ENCODE measurements at regions not wholly inside any gene's neighbourhood (a gene's known extent, or its start where the extent isn't known, plus 50 kb on each side); places are given as distances from the start of the nearest gene placed in this dataset.

- H3K27me3 ChIP-seq (ENCODE audit: control insufficient read depth, insufficient read depth, low read length), result no peaks in the 10 kb centered on the region
- H3K4me1 ChIP-seq (ENCODE audit: control insufficient read depth, insufficient read depth, low read length), result peaks cover 3% of the 10 kb centered on the region; the same call in 1 of the 2 replicates
- no peak overlapping the region for H3K27ac ChIP-seq (ENCODE audit: low read length)
- no CpG with 5 or more reads among the region's 5 CpGs for WGBS (ENCODE audit: insufficient coverage, insufficient read length)
- H3K4me3 ChIP-seq (ENCODE audit: low read length), result no peak overlapping the region
- DNase-seq (ENCODE audit: low read depth, low spot score), result no peak
- no peaks in the 10 kb centered on the region for H3K36me3 ChIP-seq (ENCODE audit: control insufficient read depth, insufficient read depth, low read length)
- H3K9me3 ChIP-seq (ENCODE audit: control insufficient read depth, insufficient read depth, low read length), result no peaks in the 10 kb centered on the region
Observed at GRCh38 chr17:14919094-14919493, 346.0 kb downstream of the PMP22 start.

GRCh38 chr17:14918540-14918939 lies 346.6 kb downstream of the PMP22 start:
- peaks cover 3% of the 10 kb centered on the region; the same call in 1 of the 2 replicates for H3K4me1 ChIP-seq (ENCODE audit: control insufficient read depth, insufficient read depth, low read length)
- DNase-seq (ENCODE audit: low read depth, low spot score), result no peak
- H3K4me3 ChIP-seq (ENCODE audit: low read length), result no peak overlapping the region
- H3K27me3 ChIP-seq (ENCODE audit: control insufficient read depth, insufficient read depth, low read length), result no peaks in the 10 kb centered on the region
- no peak overlapping the region for H3K27ac ChIP-seq (ENCODE audit: low read length)
- WGBS (ENCODE audit: insufficient coverage, insufficient read length), result no CpG with 5 or more reads among the region's 4 CpGs
- H3K36me3 ChIP-seq (ENCODE audit: control insufficient read depth, insufficient read depth, low read length), result no peaks in the 10 kb centered on the region
- H3K9me3 ChIP-seq (ENCODE audit: control insufficient read depth, insufficient read depth, low read length), result no peaks in the 10 kb centered on the region

DNA sequence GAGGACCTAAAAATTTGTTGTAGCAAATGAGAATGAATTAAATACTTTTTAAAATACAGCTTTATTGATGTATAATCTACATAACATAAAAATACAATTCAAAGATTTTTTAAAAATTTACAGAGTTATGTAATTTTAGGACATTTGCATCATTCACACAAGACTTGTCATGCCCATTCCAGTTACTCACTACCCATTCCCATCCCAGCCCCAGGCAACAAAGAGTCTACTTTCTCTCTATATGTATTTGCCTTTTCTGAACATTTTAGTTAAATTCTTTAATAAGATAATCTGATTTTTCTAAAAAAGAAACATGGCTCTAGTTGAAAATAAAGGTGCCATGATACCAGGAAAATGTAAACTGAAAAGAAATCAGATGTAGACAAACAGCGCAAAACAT lies 354.2 kb downstream of the PMP22 start:
- no peaks in the 10 kb centered on the region for H3K36me3 ChIP-seq (ENCODE audit: control insufficient read depth, insufficient read depth, low read length)
- no peak overlapping the region for H3K4me3 ChIP-seq (ENCODE audit: low read length)
- H3K27ac ChIP-seq (ENCODE audit: low read length), result no peak overlapping the region
- no peak for DNase-seq (ENCODE audit: low read depth, low spot score)
- H3K9me3 ChIP-seq (ENCODE audit: control insufficient read depth, insufficient read depth, low read length), result no peaks in the 10 kb centered on the region
- no peaks in the 10 kb centered on the region for H3K27me3 ChIP-seq (ENCODE audit: control insufficient read depth, insufficient read depth, low read length)
- no peaks in the 10 kb centered on the region for H3K4me1 ChIP-seq (ENCODE audit: control insufficient read depth, insufficient read depth, low read length)
- no CpG with 5 or more reads among the region's 1 CpG for WGBS (ENCODE audit: insufficient coverage, insufficient read length)

DNA sequence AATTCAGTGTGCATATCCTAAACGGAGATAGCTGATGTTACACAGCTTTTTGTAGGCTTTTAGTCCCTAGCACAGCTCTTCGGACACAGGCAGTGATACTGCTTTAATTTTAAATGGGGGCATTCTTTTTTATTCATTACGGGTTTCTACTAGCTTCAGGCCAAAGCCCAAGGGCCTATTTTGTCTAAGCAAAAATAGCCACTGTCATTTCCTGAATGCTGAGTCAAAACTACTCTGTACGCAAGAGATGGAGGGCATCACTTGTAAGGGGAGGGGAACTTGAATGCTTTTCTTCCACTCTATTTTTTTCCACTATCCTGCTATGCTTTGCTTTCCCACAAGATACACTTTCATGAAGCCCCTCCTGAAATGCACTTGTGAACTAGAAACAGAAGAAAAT lies 360.7 kb downstream of the PMP22 start:
- no peaks in the 10 kb centered on the region for H3K27me3 ChIP-seq (ENCODE audit: control insufficient read depth, insufficient read depth, low read length)
- H3K27ac ChIP-seq (ENCODE audit: low read length), result no peak overlapping the region
- H3K4me1 ChIP-seq (ENCODE audit: control insufficient read depth, insufficient read depth, low read length), result no peaks in the 10 kb centered on the region
- H3K36me3 ChIP-seq (ENCODE audit: control insufficient read depth, insufficient read depth, low read length), result no peaks in the 10 kb centered on the region
- H3K9me3 ChIP-seq (ENCODE audit: control insufficient read depth, insufficient read depth, low read length), result no peaks in the 10 kb centered on the region
- no peak overlapping the region for H3K4me3 ChIP-seq (ENCODE audit: low read length)
- no peak for DNase-seq (ENCODE audit: low read depth, low spot score)
- WGBS (ENCODE audit: insufficient coverage, insufficient read length), result no CpG with 5 or more reads among the region's 4 CpGs

DNA sequence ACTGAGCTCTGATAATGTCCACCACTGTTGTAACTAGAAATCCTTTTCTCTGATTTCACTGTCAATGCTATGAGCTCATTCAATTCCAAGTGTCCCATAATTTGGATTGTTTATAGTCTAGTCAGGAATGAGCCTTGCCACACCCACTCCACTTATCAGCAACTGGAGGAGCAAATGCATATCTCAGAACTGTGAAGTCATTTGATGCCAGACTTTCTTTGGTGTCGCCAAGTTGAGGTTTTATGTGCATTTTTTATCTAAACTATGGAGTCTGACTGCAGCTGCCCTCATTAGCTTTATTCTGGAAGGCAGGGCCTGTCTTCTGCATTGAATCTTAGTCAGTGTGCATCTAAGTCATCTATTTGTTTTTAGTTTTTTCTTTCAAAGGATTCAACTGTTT lies 361.3 kb downstream of the PMP22 start:
- no peak for DNase-seq (ENCODE audit: low read depth, low spot score)
- Histone ChIP-seq H3K36me3 (ENCODE audit: control insufficient read depth, insufficient read depth, low read length) (no peaks in the 10 kb centered on the region), H3K27me3 (ENCODE audit: control insufficient read depth, insufficient read depth, low read length) (no peaks in the 10 kb centered on the region), H3K4me1 (ENCODE audit: control insufficient read depth, insufficient read depth, low read length) (no peaks in the 10 kb centered on the region), H3K9me3 (ENCODE audit: control insufficient read depth, insufficient read depth, low read length) (no peaks in the 10 kb centered on the region), H3K27ac (ENCODE audit: low read length) (no peak overlapping the region), H3K4me3 (ENCODE audit: low read length) (no peak overlapping the region)
- no CpG with 5 or more reads among the region's 1 CpG for WGBS (ENCODE audit: insufficient coverage, insufficient read length)

- Histone ChIP-seq H3K36me3 (ENCODE audit: control insufficient read depth, insufficient read depth, low read length) (no peaks in the 10 kb centered on the region), H3K9me3 (ENCODE audit: control insufficient read depth, insufficient read depth, low read length) (no peaks in the 10 kb centered on the region), H3K4me1 (ENCODE audit: control insufficient read depth, insufficient read depth, low read length) (no peaks in the 10 kb centered on the region), H3K4me3 (ENCODE audit: low read length) (no peak overlapping the region), H3K27me3 (ENCODE audit: control insufficient read depth, insufficient read depth, low read length) (no peaks in the 10 kb centered on the region), H3K27ac (ENCODE audit: low read length) (no peak overlapping the region)
- DNase-seq (ENCODE audit: low read depth, low spot score), result no peak
Observed at GRCh38 chr17:14902803-14903202, 362.3 kb downstream of the PMP22 start.

- no peaks in the 10 kb centered on the region for H3K36me3 ChIP-seq (ENCODE audit: control insufficient read depth, insufficient read depth, low read length)
- no peak for DNase-seq (ENCODE audit: low read depth, low spot score)
- no peak overlapping the region for H3K27ac ChIP-seq (ENCODE audit: low read length)
- WGBS (ENCODE audit: insufficient coverage, insufficient read length), result 100% methylated on average over 1 of the region's 3 CpGs
- no peak overlapping the region for H3K4me3 ChIP-seq (ENCODE audit: low read length)
- H3K4me1 ChIP-seq (ENCODE audit: control insufficient read depth, insufficient read depth, low read length), result no peaks in the 10 kb centered on the region
- no peaks in the 10 kb centered on the region for H3K9me3 ChIP-seq (ENCODE audit: control insufficient read depth, insufficient read depth, low read length)
- H3K27me3 ChIP-seq (ENCODE audit: control insufficient read depth, insufficient read depth, low read length), result no peaks in the 10 kb centered on the region
Observed at GRCh38 chr17:14902297-14902696, 362.8 kb downstream of the PMP22 start.

DNA sequence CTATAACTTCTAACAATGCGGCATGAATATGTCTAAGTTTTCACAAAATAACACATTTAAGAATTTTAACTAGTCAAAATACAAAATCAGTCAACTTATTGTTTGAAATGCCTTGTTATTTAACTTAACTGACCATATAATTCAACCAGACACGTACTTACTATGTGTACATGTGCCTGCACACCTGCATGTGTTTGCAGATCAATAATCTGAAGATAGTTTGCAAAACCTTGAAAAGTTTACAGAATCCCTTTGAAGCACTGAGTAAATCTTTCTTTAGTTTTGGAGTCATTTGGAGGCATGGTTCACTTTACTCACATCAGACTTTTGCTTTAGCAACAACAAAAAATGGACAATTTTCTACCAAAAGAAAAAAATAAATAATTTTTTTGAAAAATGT lies 363.8 kb downstream of the PMP22 start:
- Histone ChIP-seq H3K27ac (ENCODE audit: low read length) (no peak overlapping the region), H3K4me1 (ENCODE audit: control insufficient read depth, insufficient read depth, low read length) (no peaks in the 10 kb centered on the region), H3K27me3 (ENCODE audit: control insufficient read depth, insufficient read depth, low read length) (no peaks in the 10 kb centered on the region), H3K9me3 (ENCODE audit: control insufficient read depth, insufficient read depth, low read length) (no peaks in the 10 kb centered on the region), H3K4me3 (ENCODE audit: low read length) (no peak overlapping the region), H3K36me3 (ENCODE audit: control insufficient read depth, insufficient read depth, low read length) (no peaks in the 10 kb centered on the region)
- no CpG with 5 or more reads among the region's 2 CpGs for whole genome bisulfite sequencing (ENCODE audit: insufficient coverage, insufficient read length)
- DNase-seq (ENCODE audit: low read depth, low spot score), result no peak

- Histone ChIP-seq H3K27me3 (ENCODE audit: control insufficient read depth, insufficient read depth, low read length) (no peaks in the 10 kb centered on the region), H3K27ac (ENCODE audit: low read length) (no peak overlapping the region), H3K4me3 (ENCODE audit: low read length) (no peak overlapping the region), H3K4me1 (ENCODE audit: control insufficient read depth, insufficient read depth, low read length) (no peaks in the 10 kb centered on the region), H3K9me3 (ENCODE audit: control insufficient read depth, insufficient read depth, low read length) (no peaks in the 10 kb centered on the region; the same call in 1 of the 2 replicates), H3K36me3 (ENCODE audit: control insufficient read depth, insufficient read depth, low read length) (no peaks in the 10 kb centered on the region)
- no peak for DNase-seq (ENCODE audit: low read depth, low spot score)
- WGBS (ENCODE audit: insufficient coverage, insufficient read length), result no CpG with 5 or more reads among the region's 2 CpGs
Observed at GRCh38 chr17:14886200-14886739, 378.9 kb downstream of the PMP22 start.

DNA sequence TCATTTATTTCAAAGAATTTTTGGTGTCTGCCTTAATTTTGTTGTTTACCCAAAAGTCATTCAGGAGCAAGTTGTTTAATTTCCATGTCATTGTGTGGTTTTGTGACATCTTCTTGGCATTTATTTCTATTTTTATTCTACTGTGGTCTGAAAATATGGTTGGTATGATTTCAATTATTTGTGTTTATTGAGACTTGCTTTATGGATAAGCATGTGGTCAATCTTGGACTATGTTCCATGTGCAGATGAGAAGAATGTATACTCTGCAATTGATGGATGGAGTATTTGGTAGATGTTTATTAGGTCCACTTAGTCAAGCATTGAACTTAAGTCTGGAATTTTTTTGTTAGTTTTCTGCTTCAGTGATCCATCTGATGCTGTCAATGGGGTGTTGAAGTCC lies 383.0 kb downstream of the PMP22 start:
- no peaks in the 10 kb centered on the region; the same call in 1 of the 2 replicates for H3K9me3 ChIP-seq (ENCODE audit: control insufficient read depth, insufficient read depth, low read length)
- DNase-seq (ENCODE audit: low read depth, low spot score), result no peak
- no peak overlapping the region for H3K4me3 ChIP-seq (ENCODE audit: low read length)
- no peak overlapping the region for H3K27ac ChIP-seq (ENCODE audit: low read length)
- no peaks in the 10 kb centered on the region for H3K36me3 ChIP-seq (ENCODE audit: control insufficient read depth, insufficient read depth, low read length)
- no peaks in the 10 kb centered on the region for H3K27me3 ChIP-seq (ENCODE audit: control insufficient read depth, insufficient read depth, low read length)
- H3K4me1 ChIP-seq (ENCODE audit: control insufficient read depth, insufficient read depth, low read length), result no peaks in the 10 kb centered on the region

- H3K27me3 ChIP-seq (ENCODE audit: control insufficient read depth, insufficient read depth, low read length), result no peaks in the 10 kb centered on the region
- H3K9me3 ChIP-seq (ENCODE audit: control insufficient read depth, insufficient read depth, low read length), result no peaks in the 10 kb centered on the region
- H3K36me3 ChIP-seq (ENCODE audit: control insufficient read depth, insufficient read depth, low read length), result no peaks in the 10 kb centered on the region
- DNase-seq (ENCODE audit: low read depth, low spot score), result no peak
- no peaks in the 10 kb centered on the region for H3K4me1 ChIP-seq (ENCODE audit: control insufficient read depth, insufficient read depth, low read length)
- H3K4me3 ChIP-seq (ENCODE audit: low read length), result no peak overlapping the region
- no peak overlapping the region for H3K27ac ChIP-seq (ENCODE audit: low read length)
- WGBS (ENCODE audit: insufficient coverage, insufficient read length), result no CpG with 5 or more reads among the region's 5 CpGs
Observed at GRCh38 chr17:14875557-14876412, 389.3 kb downstream of the PMP22 start.

Data from iPS DF 6.9 (cell line).